ENCODE measurements at regions not wholly inside any gene's neighbourhood (a gene's known extent, or its start where the extent isn't known, plus 50 kb on each side); places are given as distances from the start of the nearest gene placed in this dataset.

DNA sequence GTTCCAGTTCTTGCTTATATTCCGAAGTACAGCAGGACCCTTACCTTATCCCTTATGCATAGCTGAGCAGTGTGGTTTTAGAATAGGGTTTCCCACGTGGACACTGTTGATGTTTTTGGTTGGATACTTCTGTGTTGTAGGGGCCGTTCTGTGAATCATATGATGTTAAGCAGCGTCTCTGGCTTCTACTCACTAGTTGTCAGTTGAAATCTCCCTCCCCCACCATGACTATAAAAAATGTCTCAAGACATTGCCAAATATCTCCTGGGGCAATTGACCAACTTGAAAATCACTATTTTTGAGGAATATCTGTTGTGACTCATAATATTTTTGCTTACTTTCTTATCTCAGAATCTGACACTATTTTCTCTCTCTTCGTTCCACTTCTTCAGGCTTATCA, 713.7 kb downstream of the TSN start:
- H3K4me1 ChIP-seq (ENCODE audit: insufficient read depth, low read length) = no peaks in the 10 kb centered on the region
- no peaks in the 10 kb centered on the region for H3K36me3 ChIP-seq (ENCODE audit: insufficient read depth, low read length)
- H3K9me3 ChIP-seq (ENCODE audit: insufficient read depth, low read depth, low read length) = no peaks in the 10 kb centered on the region; the same call in 1 of the 2 replicates
- H3K27me3 ChIP-seq (ENCODE audit: insufficient read depth, low read length) = no peaks in the 10 kb centered on the region
- no peak overlapping the region for H3K4me3 ChIP-seq (ENCODE audit: low read length)
- no peak overlapping the region for H3K27ac ChIP-seq (ENCODE audit: low read depth, low read length)
- no peak overlapping the region for H3K9ac ChIP-seq (ENCODE audit: low read depth, low read length)
- 94% methylated on average over 4 of the region's 5 CpGs for WGBS

DNA sequence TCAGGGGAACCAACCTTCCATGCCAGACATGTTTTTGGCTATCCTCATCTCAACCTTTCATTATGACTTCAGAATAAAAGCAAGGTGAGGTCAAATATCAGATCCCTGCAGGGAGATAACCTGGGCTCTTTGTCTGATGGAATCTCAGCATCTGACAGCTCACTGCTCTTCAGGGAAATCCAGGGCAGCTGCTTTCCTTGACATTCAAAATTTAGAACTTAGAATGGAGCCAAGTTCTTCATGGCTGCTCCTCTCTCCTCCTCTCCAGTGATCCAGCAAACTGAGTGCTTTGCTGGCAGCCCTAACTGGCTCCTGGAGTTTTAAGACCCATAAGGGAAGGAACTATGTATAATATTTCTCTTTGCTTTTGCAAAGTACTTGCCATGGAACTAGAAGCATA, 716.3 kb downstream of the TSN start:
- no peak overlapping the region for H3K9ac ChIP-seq (ENCODE audit: low read depth, low read length)
- H3K4me1 ChIP-seq (ENCODE audit: insufficient read depth, low read length) = no peaks in the 10 kb centered on the region
- H3K4me3 ChIP-seq (ENCODE audit: low read length) = no peak overlapping the region
- H3K36me3 ChIP-seq (ENCODE audit: insufficient read depth, low read length) = no peaks in the 10 kb centered on the region
- no peaks in the 10 kb centered on the region for H3K27me3 ChIP-seq (ENCODE audit: insufficient read depth, low read length)
- no peak overlapping the region for H3K27ac ChIP-seq (ENCODE audit: low read depth, low read length)
- H3K9me3 ChIP-seq (ENCODE audit: insufficient read depth, low read depth, low read length) = no peaks in the 10 kb centered on the region

DNA sequence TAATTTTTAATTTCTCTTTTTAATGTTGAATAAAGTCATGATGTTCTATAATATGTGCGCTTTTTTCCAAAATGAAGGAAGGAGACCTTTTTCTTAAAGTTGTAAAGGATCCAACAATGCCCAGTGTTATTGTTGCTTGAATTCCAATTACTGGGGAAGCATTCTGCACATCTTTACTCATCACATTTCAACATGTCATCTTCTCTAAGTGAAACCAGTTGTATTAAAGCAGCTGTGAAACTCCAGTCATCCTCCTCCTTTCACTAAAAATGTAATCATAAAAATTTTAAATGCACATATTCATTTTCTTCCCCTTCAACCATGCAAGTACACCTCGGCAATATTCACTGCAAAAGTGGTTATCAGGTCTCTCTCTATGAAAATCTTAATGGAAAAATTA, 722.7 kb downstream of the TSN start:
- Histone ChIP-seq H3K27me3 (ENCODE audit: insufficient read depth, low read length) (no peaks in the 10 kb centered on the region), H3K36me3 (ENCODE audit: insufficient read depth, low read length) (no peaks in the 10 kb centered on the region)
- 93% methylated on average over 2 of the region's 2 CpGs for WGBS

DNA sequence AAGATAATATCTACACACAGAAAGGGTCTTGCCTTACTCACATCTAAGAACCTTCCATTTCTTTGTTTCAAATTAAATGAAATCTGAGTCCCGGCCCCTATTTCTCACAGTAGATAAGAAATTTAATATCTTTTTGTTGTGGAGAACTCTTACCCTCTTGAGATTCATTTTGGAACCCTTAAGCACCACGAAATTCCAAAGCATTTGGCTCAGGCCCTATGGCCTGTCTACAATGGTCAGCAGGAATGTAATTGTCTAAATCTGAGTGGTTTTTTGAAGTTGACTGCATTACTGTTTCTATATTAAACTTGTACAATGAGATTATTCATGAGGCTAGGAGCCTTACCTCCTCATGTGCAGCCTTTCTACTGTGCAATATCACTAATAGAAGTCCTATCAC, 723.3 kb downstream of the TSN start:
- Histone ChIP-seq H3K4me3 (ENCODE audit: low read length) (no peak overlapping the region), H3K9me3 (ENCODE audit: insufficient read depth, low read depth, low read length) (peaks cover 5% of the 10 kb centered on the region; the same call in 1 of the 2 replicates), H3K27me3 (ENCODE audit: insufficient read depth, low read length) (no peaks in the 10 kb centered on the region), H3K27ac (ENCODE audit: low read depth, low read length) (no peak overlapping the region), H3K9ac (ENCODE audit: low read depth, low read length) (no peak overlapping the region), H3K4me1 (ENCODE audit: insufficient read depth, low read length) (peaks cover 6% of the 10 kb centered on the region; the same call in 1 of the 2 replicates), H3K36me3 (ENCODE audit: insufficient read depth, low read length) (no peaks in the 10 kb centered on the region)
- WGBS = 100% methylated on average over 1 of the region's 2 CpGs

More for the DNA sequence above, 722.7 kb downstream of the TSN start:
- H3K9ac ChIP-seq (ENCODE audit: low read depth, low read length) = no peak overlapping the region
- peaks cover 5% of the 10 kb centered on the region; the same call in 1 of the 2 replicates for H3K9me3 ChIP-seq (ENCODE audit: insufficient read depth, low read depth, low read length)
- no peak overlapping the region for H3K27ac ChIP-seq (ENCODE audit: low read depth, low read length)
- H3K4me3 ChIP-seq (ENCODE audit: low read length) = no peak overlapping the region
- H3K4me1 ChIP-seq (ENCODE audit: insufficient read depth, low read length) = peaks cover 6% of the 10 kb centered on the region; the same call in 1 of the 2 replicates

DNA sequence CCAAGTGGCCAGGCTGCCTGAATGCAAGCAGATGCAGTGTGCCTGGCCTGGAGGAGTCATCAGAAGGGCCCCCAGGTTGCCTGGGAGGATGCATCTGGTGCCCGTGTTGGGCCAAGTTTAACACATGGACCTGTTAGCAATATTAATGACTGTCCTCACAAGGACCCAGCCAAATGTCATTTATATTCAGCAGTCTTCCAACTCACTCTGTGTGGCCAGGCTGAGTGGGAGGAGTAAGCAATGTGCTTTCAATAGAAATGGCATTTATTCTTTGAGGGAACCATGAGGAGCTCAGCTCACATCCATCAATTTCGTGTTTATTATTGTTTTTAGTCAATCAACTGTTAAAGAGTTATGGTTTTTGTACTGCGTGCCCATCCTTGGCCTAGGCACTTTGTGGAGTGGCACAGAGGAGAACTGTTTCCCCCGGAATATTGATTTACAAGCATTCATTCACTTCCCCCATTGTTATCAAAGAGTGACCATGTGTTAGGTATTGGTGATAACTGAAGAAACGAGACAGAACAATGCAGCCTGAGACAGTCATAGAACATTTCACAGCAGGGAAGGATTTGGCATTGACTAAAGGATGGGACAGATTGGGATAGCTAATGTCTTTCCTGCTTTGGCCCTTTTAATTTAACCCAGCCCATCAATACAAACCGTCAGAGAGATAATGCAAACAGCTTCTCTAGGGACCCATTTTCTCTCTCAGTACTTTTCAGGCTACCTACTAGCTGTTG, 725.2 kb downstream of the TSN start:
- peaks cover 11% of the 10 kb centered on the region for H3K4me1 ChIP-seq (ENCODE audit: insufficient read depth, low read length)
- peaks cover 5% of the 10 kb centered on the region; the same call in 1 of the 2 replicates for H3K9me3 ChIP-seq (ENCODE audit: insufficient read depth, low read depth, low read length)
- WGBS = 98% methylated on average over 5 of the region's 6 CpGs
- H3K4me3 ChIP-seq (ENCODE audit: low read length) = no peak overlapping the region
- no peak overlapping the region for H3K27ac ChIP-seq (ENCODE audit: low read depth, low read length)
- H3K9ac ChIP-seq (ENCODE audit: low read depth, low read length) = no peak overlapping the region
- no peaks in the 10 kb centered on the region for H3K36me3 ChIP-seq (ENCODE audit: insufficient read depth, low read length)
- no peaks in the 10 kb centered on the region for H3K27me3 ChIP-seq (ENCODE audit: insufficient read depth, low read length)

DNA sequence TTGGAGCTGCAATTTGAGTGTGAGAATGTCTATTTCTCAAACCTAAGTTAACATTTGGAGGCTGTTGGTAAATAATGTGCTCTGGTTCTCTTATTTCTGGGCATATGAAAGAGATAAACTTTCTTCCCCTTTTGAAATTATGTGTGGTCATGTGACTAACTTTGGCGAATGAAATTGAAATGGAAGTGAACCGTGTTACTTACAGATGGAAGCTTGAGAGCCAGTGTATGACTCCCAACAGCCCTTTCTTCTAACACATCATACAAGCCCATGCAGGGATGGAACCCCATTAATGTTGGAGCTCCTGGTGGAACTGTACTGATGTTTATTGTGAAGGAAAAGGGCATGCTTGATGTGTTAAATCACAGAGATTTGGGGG, 725.8 kb downstream of the TSN start:
- no peak overlapping the region for H3K4me3 ChIP-seq (ENCODE audit: low read length)
- peaks cover 11% of the 10 kb centered on the region for H3K4me1 ChIP-seq (ENCODE audit: insufficient read depth, low read length)
- WGBS = 80% methylated on average over 1 of the region's 2 CpGs
- H3K27me3 ChIP-seq (ENCODE audit: insufficient read depth, low read length) = no peaks in the 10 kb centered on the region
- no peak overlapping the region for H3K27ac ChIP-seq (ENCODE audit: low read depth, low read length)
- peaks cover 5% of the 10 kb centered on the region; the same call in 1 of the 2 replicates for H3K9me3 ChIP-seq (ENCODE audit: insufficient read depth, low read depth, low read length)
- no peak overlapping the region for H3K9ac ChIP-seq (ENCODE audit: low read depth, low read length)
- no peaks in the 10 kb centered on the region for H3K36me3 ChIP-seq (ENCODE audit: insufficient read depth, low read length)

DNA sequence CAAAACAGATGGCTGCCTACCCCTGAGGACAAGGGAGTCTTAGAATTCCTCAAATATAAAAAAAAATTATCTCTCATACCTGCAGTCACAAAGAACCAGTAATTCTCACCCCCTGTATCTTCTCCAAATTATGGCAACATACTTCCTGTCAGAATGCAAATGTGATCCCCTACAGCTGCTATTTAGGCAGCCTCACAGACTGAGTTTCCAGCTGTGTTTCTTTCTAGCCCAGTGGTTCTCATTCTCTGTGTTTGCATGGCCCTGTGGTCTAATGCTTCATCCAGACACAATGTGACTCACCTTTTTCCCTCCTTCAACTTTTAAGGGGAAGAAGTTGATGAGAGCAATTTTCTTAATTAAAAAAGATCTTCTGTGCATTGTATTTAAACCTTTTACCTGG, 726.3 kb downstream of the TSN start:
- H3K36me3 ChIP-seq (ENCODE audit: insufficient read depth, low read length) = no peaks in the 10 kb centered on the region
- H3K4me3 ChIP-seq (ENCODE audit: low read length) = no peak overlapping the region
- peaks cover 5% of the 10 kb centered on the region; the same call in 1 of the 2 replicates for H3K9me3 ChIP-seq (ENCODE audit: insufficient read depth, low read depth, low read length)
- no peak overlapping the region for H3K27ac ChIP-seq (ENCODE audit: low read depth, low read length)
- no peaks in the 10 kb centered on the region for H3K27me3 ChIP-seq (ENCODE audit: insufficient read depth, low read length)
- H3K4me1 ChIP-seq (ENCODE audit: insufficient read depth, low read length) = peaks cover 11% of the 10 kb centered on the region
- no peak overlapping the region for H3K9ac ChIP-seq (ENCODE audit: low read depth, low read length)

DNA sequence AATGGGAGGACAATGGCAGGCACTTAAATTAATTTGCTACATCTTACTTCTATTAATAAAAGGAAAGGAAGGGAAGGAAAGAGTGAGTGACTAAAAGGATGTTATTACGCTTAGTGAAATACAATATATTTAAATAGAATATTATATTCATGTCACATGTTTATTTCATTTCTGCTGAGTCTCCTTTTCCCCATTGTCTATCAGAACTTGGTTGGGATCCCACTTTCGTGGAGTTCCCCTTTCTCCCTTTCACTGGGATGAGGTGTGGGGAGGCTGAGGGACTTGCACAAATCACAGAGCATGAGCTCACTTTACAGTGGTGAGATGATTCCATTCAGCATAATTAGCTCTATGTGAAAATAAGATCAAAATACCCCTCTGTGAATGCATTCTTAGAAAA, 730.6 kb downstream of the TSN start:
- H3K27ac ChIP-seq (ENCODE audit: low read depth, low read length) = no peak overlapping the region
- no peaks in the 10 kb centered on the region for H3K27me3 ChIP-seq (ENCODE audit: insufficient read depth, low read length)
- no peak overlapping the region for H3K4me3 ChIP-seq (ENCODE audit: low read length)
- peaks cover 11% of the 10 kb centered on the region for H3K4me1 ChIP-seq (ENCODE audit: insufficient read depth, low read length)
- peaks cover 5% of the 10 kb centered on the region; the same call in 1 of the 2 replicates for H3K9me3 ChIP-seq (ENCODE audit: insufficient read depth, low read depth, low read length)
- no CpG with 5 or more reads among the region's 2 CpGs for WGBS
- no peak overlapping the region for H3K9ac ChIP-seq (ENCODE audit: low read depth, low read length)
- H3K36me3 ChIP-seq (ENCODE audit: insufficient read depth, low read length) = no peaks in the 10 kb centered on the region

DNA sequence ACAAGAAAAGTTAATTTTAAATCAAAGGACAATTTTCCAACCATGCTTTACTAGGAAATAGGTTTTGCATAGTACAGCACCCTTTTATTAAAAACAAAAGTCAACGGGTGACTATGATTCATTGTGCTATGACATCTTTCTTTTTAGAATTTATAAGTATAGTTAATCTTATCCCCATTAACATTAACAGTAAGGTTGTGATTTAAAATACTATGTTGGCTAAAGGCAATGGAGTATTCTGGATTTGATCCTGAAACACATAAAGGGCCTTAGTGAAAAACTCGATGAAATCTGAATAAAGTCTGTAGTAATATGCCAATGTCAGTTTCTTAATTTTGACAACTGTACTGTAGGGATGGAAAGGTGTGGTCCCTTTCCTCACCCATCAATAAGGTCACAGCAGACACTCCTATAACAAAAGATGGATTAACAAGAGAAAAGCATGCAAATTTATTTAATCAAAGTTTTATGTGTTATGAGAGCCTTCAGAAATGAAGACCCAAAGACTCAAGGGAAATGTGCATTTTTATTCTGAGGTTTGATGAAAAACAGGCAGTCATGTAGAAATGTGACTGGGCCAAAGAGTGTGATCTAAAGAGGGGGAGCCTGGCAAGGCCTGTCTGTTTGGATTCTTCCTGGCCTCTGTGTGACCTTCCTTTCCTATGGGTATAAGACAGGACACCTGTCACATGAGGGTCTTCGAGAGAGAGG, 731.4 kb downstream of the TSN start:
- no peaks in the 10 kb centered on the region for H3K27me3 ChIP-seq (ENCODE audit: insufficient read depth, low read length)
- no peaks in the 10 kb centered on the region for H3K36me3 ChIP-seq (ENCODE audit: insufficient read depth, low read length)
- H3K4me3 ChIP-seq (ENCODE audit: low read length) = no peak overlapping the region
- no peak overlapping the region for H3K27ac ChIP-seq (ENCODE audit: low read depth, low read length)
- WGBS = 94% methylated on average over 2 of the region's 3 CpGs
- no peak overlapping the region for H3K9ac ChIP-seq (ENCODE audit: low read depth, low read length)
- no peaks in the 10 kb centered on the region for H3K9me3 ChIP-seq (ENCODE audit: insufficient read depth, low read depth, low read length)
- peaks cover 11% of the 10 kb centered on the region for H3K4me1 ChIP-seq (ENCODE audit: insufficient read depth, low read length)

DNA sequence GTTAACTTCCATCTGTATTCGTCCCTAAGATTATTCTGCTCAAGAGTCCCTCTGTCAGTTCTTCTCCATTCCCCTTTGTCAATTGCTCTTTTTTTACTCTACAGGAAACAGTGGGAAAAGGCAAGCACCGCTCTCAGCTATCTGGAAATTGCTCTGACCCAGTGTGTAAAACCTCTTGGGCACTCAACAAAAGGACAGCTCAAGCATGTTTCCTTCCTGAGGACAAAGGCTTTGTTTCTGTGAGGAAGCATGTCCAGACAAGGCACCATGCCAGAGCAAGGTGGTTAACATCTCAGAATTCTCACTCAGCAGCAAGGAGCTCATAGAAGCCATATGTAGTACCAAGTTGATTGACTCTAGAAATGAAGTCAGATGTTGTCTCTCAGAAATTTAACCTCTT, 735.6 kb downstream of the TSN start:
- no peaks in the 10 kb centered on the region for H3K27me3 ChIP-seq (ENCODE audit: insufficient read depth, low read length)
- H3K4me3 ChIP-seq (ENCODE audit: low read length) = no peak overlapping the region
- no peaks in the 10 kb centered on the region for H3K4me1 ChIP-seq (ENCODE audit: insufficient read depth, low read length)
- H3K36me3 ChIP-seq (ENCODE audit: insufficient read depth, low read length) = no peaks in the 10 kb centered on the region
- no peak overlapping the region for H3K27ac ChIP-seq (ENCODE audit: low read depth, low read length)
- no peaks in the 10 kb centered on the region for H3K9me3 ChIP-seq (ENCODE audit: insufficient read depth, low read depth, low read length)
- no peak overlapping the region for H3K9ac ChIP-seq (ENCODE audit: low read depth, low read length)
- WGBS = 96% methylated on average over 2 of the region's 2 CpGs

DNA sequence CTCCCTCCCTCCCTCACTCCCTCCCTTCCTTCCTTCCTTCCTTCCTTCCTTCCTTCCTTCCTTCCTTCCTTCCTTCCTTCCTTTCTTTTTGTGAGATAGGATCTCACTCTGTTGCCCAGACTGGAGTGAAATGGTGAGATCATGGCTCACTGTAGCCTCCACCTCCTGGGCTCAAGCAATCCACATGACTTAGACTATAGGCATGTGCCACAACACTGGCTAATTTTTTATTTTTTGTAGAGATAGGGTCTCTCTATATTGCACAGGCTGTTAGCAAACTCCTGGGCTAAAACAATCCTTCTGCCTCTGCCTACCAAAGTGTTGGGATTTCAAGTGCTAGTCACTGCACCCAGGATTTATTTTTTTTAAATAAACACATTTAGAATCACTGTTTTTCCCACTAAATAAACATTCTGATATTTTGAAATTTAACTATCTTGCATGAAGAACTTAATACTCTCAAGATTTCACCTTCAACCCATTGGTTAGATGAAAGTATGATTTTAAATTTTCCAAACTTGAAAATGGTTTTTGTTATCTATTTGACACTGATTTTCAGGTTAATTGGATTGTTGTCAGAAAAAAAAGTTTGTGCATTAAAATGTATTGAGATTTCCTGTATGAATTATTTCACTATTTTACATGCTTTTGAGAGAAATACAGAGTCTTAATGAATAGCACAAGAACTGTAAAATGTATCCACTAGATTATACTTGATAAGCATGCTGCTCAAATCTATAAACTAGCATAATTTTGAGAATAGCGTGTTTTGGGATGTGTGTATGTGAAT, 745.1 kb downstream of the TSN start:
- Histone ChIP-seq H3K4me3 (ENCODE audit: low read length) (no peak overlapping the region), H3K4me1 (ENCODE audit: insufficient read depth, low read length) (no peaks in the 10 kb centered on the region), H3K27ac (ENCODE audit: low read depth, low read length) (no peak overlapping the region), H3K36me3 (ENCODE audit: insufficient read depth, low read length) (no peaks in the 10 kb centered on the region), H3K9ac (ENCODE audit: low read depth, low read length) (no peak overlapping the region), H3K27me3 (ENCODE audit: insufficient read depth, low read length) (no peaks in the 10 kb centered on the region), H3K9me3 (ENCODE audit: insufficient read depth, low read depth, low read length) (no peaks in the 10 kb centered on the region)
- no CpG with 5 or more reads among the region's 1 CpG for WGBS
